GM19452 (cell line): ENCODE measurements at regions not wholly inside any gene's neighbourhood (a gene's known extent, or its start where the extent isn't known, plus 50 kb on each side); places are given as distances from the start of the nearest gene placed in this dataset.

ENCODE experiments used
- ATAC-seq: cut with Tn5 transposase; IDR thresholded peaks from one replicate; pipeline ENCODE4 v1.9.1; 2021; ENCODE audit not compliant: unreplicated experiment

GRCh38 chr18:73479477-73479876 lies 611.7 kb upstream of the NETO1 start:
- no peak for ATAC-seq

DNA sequence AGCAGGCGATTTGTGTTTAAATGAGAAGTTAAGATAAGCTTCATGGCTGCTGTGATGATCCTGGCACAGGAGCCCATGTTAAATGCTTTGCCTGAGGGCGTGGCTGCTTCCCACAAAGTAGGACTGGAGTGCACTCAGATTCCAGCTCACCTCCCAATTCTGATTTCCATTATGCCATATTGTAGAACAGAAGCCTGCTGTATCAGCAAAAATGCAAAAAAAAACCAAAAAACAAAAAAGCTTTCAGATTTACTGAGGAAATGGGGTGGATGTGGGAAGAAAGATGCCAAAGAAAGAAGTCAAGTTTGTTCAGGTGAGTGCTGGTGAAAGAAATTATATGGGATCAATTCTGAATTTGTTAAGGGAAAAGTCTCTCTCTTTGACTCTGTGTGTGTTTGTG lies 610.4 kb upstream of the NETO1 start:
- ATAC-seq: no peak

DNA sequence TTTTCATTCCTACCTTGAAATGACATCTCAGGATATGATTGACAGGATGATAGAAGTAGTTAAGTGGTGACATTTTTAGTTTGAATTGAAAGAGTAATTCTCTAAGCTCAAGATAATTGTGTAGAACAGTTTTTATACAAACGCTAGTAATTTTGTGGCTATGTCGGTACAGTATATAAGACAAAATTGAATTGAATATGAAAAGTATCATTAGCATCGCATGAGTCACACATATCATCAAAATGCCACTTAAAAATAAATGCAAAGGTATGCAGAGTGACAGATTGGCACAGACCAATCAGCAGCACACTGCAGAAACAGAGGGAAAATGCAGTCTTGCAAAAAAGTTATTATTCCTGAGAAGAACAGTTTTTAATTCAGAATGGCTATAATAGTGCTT lies 608.2 kb upstream of the NETO1 start:
- no peak for ATAC-seq

- no peak for ATAC-seq
These were observed 594.3 kb upstream of the NETO1 start for GRCh38 chr18:73462092-73462491.

DNA sequence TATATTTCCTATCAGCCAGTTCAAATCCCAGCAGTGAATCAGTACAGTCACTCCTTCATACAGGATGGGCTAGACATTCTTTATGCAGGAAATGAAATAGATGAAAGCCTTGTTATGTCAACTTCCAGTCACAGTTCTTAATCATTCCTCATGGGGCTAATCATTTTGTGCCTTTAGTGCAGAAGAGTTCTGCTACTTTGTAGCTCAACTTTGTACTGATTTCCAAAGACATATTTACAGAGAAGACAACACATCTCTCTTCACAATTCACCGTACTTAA lies 593.9 kb upstream of the NETO1 start:
- no peak for ATAC-seq

DNA sequence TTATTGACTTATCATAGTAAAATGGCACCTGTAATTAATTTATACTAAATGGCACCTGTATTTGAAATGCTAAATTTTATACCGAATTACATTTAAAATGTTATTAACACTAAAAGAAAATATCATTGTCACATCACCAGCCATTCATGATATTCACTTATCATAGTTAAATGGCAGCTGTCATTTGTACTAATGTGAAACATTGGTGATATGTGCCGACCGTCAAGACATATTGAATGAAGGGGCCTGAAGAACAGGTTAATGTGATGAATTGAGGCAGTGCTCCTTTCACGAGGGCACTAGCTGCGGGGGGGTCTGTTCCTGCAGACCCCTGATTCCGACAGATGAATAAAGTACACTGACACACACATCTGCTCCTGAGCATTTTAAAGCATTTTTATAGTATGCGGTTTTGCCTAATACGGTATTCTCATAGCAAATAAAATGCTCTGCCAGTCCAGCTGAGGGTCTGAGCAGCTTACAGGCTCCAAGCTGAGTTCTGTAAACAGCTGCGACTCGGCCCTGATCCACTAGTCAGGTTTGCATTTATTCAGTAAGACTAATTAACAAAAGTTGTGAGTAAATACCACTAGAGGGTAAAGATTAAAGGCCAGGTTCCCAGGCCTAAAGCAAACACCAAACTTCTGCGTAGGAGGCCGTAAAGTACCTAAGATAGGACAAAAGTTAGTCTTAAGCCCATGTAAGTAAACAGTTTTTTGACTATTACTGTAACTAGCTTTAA lies 593.4 kb upstream of the NETO1 start:
- no peak for ATAC-seq

DNA sequence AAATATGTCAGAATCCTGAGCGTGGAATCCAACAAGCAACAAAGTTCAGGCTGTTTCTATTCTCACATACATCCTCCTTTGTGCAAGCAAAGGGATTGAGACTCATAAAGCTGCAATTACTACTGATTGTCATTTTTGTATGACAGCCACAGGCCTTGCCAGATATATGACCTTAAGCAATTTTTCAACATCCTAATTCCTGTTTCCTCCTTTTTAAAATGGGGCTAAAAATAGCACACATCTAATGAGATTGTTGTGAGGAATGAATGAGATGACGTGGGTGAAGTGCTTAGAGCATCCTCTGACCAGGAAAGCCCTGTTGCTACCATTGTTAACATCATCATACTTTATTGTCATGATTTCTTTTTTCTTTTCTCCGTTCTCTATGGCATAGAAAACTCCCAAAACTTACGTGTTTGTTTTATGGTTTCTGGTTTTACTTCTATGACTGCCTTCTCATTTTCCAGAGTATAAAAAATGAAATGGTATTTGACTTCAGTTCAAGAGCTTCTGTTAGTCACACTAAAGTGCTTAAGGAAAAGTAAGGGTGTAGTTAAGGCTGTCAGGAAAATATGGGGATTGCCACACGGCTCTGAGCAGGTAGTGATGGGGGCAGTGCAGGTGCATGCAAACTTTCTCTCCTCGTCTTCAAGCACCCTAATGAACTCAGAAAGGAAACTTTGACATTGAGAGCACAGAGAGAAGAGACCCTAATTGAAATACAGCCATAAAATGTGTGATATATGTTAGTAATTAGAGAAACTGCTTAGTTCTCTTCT lies 590.6 kb upstream of the NETO1 start:
- no peak for ATAC-seq

GRCh38 chr18:73456643-73457042 lies 588.9 kb upstream of the NETO1 start:
- no peak for ATAC-seq

GRCh38 chr18:73452866-73453265 lies 585.1 kb upstream of the NETO1 start:
- no peak for ATAC-seq

- no peak for ATAC-seq
These were observed 578.7 kb upstream of the NETO1 start for GRCh38 chr18:73446502-73446901.

DNA sequence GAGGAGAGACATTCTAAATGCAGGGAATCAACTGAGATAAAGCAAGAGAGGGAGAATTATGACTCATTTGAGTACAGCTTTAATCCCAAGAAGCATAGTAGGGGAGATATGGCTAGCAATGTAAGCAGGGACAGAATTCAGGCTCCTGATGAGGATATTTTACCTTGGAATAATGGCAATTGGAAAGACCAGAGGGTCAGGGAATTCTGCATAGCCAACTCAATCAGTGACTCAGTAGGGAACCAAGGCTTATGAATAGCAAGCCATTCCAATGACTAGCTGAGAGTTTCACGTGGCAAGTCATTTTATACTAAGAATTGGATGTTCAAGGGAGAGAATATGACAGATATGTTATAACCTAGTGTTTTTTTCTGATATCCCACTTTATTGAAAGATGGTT lies 563.8 kb upstream of the NETO1 start:
- no peak for ATAC-seq

GRCh38 chr18:73421010-73421409 lies 553.2 kb upstream of the NETO1 start:
- ATAC-seq: no peak

DNA sequence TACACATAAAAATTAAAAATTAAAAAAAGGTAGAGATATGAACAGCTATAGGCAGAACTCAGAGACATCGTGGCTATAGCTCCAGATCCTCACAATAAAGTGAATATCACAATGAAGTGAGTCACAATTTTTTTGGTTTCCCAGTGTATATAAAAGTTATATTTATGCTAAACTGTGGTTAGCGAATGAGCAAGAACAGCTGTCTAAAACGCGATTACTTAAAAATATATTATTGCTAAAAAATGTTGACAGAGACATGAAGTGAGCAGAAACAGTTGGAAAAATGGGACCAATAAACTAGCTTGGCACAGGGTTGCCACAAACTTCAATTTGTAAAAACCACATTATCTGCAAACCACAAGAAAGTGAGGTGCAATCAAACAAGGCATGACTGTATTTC lies 551.7 kb upstream of the NETO1 start:
- ATAC-seq: no peak

DNA sequence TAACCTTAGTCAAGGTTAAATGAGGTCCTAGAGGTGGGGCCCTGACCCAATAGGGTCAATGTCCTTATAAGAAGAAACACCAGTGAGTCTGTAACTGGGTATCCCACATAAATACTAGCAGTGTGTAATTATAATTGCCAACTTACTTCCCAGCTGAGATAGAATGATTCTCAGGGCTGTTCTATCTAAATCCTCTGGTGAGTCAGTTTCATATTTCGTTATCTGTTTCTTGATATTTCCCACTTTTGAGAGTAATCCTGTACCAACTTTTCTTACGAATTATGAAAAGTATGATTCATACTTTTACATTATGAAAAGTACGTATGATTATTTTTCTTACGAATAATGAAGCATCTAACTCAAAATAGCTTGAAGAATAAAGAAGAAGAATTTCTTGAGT lies 546.8 kb upstream of the NETO1 start:
- ATAC-seq: no peak

DNA sequence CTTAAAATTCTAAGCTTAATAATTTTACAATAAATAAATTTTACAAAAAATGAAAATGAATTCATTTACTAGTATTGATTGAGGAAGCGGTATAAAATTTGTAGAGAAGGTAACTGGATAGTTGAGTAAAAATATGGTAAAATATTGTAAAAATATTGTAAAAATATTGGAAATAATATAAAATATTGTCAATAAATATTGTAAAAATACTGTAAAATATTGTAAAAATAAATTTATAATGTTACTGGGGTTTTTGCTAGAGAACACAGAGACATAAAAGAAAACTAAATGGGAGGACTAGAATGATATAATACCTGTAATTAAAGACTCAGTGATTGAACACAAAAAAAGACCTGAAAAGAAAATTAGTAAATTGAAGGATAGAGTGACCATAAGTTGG lies 546.3 kb upstream of the NETO1 start:
- ATAC-seq: no peak

- no peak for ATAC-seq
These were observed 541.5 kb upstream of the NETO1 start for GRCh38 chr18:73409242-73409641.

DNA sequence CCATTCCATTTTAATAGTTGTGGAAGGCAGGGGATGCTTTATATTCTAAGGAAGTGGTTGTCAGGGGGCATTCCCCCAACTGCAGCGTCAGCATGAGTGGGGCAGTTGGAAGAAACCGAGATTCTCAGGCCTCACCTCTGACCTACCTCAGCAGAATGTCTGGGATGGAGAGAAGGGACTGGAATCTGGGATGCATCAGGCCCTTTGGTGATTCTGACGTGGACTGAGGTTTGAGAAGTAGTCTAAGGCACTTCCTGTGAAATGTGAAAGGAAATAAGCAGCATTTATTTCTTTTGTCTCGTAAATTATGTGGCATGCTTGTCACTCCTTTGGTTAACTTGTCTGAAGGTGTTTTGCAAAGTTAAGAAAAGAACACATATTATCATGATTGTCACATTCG lies 540.7 kb upstream of the NETO1 start:
- no peak for ATAC-seq

DNA sequence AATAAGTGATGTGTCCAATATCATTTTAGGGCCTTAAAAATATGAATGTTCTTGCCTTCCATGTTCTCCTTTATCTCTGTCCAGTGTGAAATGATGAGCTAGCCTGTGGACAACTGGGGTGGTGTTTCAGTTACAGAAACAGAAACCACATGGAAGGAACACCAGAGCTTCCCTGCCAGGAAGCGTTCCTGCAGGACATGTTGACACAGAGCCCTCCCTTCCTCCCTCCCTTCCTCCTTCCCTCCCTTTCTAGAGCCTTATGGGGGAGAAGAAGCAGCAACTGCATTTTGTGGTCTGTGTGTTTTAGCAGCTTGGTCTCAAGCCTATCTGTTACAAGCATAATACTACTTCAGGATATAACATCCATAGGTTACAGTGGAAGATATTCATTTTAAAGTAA lies 539.7 kb upstream of the NETO1 start:
- ATAC-seq: no peak

DNA sequence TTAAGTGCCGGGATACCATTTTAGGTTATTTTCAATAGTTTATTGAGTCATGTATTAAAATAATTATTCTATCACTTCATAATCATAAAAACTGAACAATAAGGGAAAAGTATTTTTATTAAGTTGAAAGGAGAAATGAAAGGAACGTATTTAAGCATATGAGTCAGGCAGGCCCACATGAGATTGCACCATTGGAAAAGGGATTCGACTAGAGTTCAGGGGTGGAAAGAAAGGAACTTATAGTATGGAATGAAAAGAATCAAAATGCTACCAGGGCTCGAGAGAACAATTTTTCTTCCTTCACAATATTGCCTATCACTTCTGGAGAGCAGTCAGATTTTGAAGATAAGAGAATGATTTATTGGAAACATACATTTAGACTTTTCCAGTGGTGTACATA lies 516.5 kb upstream of the NETO1 start:
- ATAC-seq: no peak

DNA sequence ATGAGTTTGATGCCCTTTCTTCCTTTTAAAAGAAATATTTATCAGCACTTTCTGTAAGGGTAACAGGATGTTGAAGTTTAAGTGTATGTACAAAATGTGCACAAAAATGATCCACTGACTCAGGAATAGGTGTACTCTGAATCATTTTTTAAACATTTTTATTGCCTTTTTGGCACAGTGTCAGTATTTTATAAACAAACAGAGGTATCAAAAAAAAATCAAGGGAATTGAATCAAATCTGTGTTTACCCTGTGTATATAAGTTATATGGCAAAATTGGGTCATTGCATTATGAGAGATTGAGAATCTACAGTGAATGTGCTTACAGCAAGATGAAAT lies 513.9 kb upstream of the NETO1 start:
- ATAC-seq: no peak

DNA sequence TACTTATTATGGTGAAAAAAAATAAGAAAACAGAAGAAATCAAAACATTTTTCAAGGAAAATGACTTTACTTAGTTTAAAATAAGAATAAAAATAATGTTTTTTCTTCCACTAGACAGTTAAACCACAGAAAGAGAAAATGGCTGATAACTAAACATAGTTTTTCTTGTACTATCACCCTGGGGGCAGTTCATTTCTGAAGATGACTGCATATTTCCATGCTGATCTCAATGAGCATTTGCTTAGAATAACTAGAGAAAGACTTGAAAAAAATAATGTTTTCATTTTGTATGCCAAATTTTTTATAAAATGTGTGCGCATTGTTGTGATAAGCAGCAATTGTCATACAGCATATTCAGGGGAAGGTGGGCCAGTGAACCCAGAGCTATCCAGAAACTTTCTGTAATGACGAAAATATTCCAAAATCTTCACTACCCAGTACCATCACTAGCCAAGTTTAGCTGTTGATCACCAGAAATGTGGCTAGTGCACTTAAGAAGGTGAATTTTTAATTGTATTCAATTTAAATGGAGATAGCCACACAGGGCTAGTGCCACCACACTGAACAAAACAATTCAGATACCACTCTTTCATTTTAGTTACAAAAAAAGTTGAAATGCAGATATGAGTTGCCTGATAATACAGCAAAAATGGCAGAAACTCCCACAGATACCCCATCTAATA lies 513.4 kb upstream of the NETO1 start:
- ATAC-seq: no peak

DNA sequence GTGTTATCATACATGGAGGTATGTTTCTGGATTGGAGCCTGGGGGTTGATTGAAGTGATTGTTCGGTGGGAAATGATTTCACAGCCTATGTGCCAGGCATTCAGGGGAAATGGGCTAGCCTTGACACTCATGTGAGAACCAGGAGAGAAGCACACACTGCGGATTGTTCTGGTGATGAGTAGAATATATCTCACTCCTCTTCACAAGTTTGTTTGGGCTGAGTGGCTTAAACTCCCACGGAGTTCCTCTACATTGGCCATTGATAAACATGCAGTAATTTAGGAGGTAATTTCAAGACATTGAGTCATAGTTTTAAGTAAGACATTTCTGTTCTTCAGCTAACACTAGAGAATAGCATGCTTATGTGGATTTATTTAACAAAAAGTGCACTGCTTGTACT lies 498.9 kb upstream of the NETO1 start:
- no peak for ATAC-seq

- ATAC-seq: no peak
These were observed 497.2 kb upstream of the NETO1 start for GRCh38 chr18:73365018-73365417.
